Upper lobe of left lung (tissue), 6 donors: ENCODE measurements at regions not wholly inside any gene's neighbourhood (a gene's known extent, or its start where the extent isn't known, plus 50 kb on each side); places are given as distances from the start of the nearest gene placed in this dataset.
A peak's percentile ranks its signal among the peaks of the same experiment; 100 is the strongest.

Experiments used
- ATAC-seq, 2 donors: fragments of 200-7000 bp; cut with Tn5 transposase; one replicate each; pipeline ENCODE4 v1.9.1; 2022; ENCODE audit warnings: mild to moderate bottlenecking in 2 of 2, moderate library complexity in 2 of 2; ENCODE audit not compliant: low FRiP score in 2 of 2
- DNase-seq, 2 donors: peaks; one replicate each; pipeline ENCODE4 v3.0.0-alpha.2; 2019 to 2020
- H3K27ac ChIP-seq, 4 donors: fragments of 200-600 bp; sonication (generic); one replicate each; pipeline ENCODE4 v1.5.1; 2016 to 2019
- H3K27me3 ChIP-seq, 4 donors: fragments of 200-600 bp; sonication (generic); one replicate each; pipeline ENCODE4 v1.5.1; 2017 to 2019
- H3K36me3 ChIP-seq, 4 donors: fragments of 200-600 bp; sonication (generic); one replicate each; pipeline ENCODE4 v1.5.1; 2016 to 2019
- H3K4me1 ChIP-seq, 4 donors: fragments of 200-600 bp; sonication (generic); one replicate each; pipeline ENCODE4 v1.5.1; 2018 to 2019
- H3K4me3 ChIP-seq, 4 donors: fragments of 200-600 bp; sonication (generic); one replicate each; pipeline ENCODE4 v1.5.1; 2017 to 2019; ENCODE audit warnings: mild to moderate bottlenecking in 2 of 4, moderate library complexity in 1 of 4
- H3K9me3 ChIP-seq, 4 donors: fragments of 200-600 bp; sonication (generic); one replicate each; pipeline ENCODE4 v1.5.1; 2018 to 2019
- EP300 ChIP-seq, 4 donors: sonication (generic); formaldehyde crosslinking; IDR thresholded peaks; one replicate each; pipeline ENCODE4 v1.5.1; 2017; ENCODE audit warnings: antibody characterized with exemption in 4 of 4, control low read depth in 2 of 4
- POLR2A ChIP-seq, 4 donors: fragments of 450-650 bp; IDR thresholded peaks; one replicate each; pipeline ENCODE4 v1.5.1; 2016 to 2017; ENCODE audit warnings: antibody characterized with exemption in 4 of 4, mild to moderate bottlenecking in 2 of 4
- POLR2AphosphoS5 ChIP-seq, 2 donors: sonication (generic); formaldehyde crosslinking; IDR thresholded peaks; one replicate each; pipeline ENCODE4 v1.5.1; 2017; ENCODE audit warnings: antibody characterized with exemption in 2 of 2
- WGBS, 2 donors: methylation state at CpG; one replicate each; pipeline ENCODE4 v1.1.5; 2017 to 2018; 5-methylcytosine and 5-hydroxymethylcytosine counted together
- TF ChIP-seq, protein P1 (sequence below), 6 experiments: fragments of 450-650 bp in 4 of 6; fragments of 200-600 bp in 2 of 6; sonication (generic) in 2 of 6; IDR thresholded peaks; one replicate each; pipeline ENCODE4 v1.5.1; 2016 to 2019; ENCODE audit warnings: antibody characterized with exemption in 6 of 6
- donor health status: DM: no; HTN: no; CAD: no; lungs with moderate emphysema.
- donor health status: DM: no; HTN: yes; CAD: no; lungs with severe emphysema.

DNA sequence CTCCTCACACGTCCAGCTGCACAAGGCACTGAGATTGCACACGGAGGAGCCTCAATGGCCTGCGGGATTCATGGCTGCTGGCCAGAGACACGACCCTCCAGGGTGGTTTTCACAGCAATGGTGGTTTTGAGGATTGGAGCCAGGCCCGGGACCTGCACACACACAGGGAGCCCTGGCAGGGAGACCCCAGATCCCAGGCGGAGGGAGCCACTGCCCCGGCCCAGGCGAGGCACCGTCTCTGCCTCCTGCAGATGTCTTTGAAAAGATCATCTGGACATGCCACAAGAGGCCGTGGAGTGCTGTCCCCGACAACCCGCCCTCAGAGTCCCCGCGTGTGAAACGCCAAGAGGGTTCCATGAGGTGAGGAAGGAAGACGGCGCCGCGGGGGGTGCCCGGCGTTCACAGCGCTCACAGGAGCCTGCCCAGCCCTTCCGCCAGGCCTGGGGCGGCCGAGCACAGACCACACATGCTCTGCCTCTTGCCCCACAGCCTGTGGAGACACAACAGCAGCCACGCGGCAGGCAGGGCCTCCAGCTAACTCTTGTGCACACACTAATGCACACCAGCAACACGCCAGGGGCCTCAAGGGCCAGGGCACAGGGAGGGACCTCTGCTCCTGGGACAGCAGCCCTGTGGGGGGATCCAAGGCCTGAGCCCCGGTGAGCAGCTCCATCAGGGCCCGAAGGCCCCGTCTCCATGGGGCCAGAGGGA, 72.8 kb upstream of the CTDP1 start:
- H3K27me3 ChIP-seq, result no peaks in the 10 kb centered on the region
- no peaks in the 10 kb centered on the region for H3K4me1 ChIP-seq
- no peak for ATAC-seq
- no peak overlapping the region for H3K4me3 ChIP-seq
- 81 to 86% methylated on average over 22 to 28 of the region's 31 CpGs for WGBS, 2 donors
- no peaks in the 10 kb centered on the region for H3K36me3 ChIP-seq
- H3K27ac ChIP-seq, result no peak overlapping the region
- DNase-seq, result peak in 1 of 2 donors; percentile 81
- TF ChIP-seq EP300 (IDR thresholded peaks at IDR 0.05) (no peak), POLR2AphosphoS5 (IDR thresholded peaks at IDR 0.05) (no peak), POLR2A (IDR thresholded peaks at IDR 0.05) (no peak)
- TF ChIP-seq, protein P1, sequence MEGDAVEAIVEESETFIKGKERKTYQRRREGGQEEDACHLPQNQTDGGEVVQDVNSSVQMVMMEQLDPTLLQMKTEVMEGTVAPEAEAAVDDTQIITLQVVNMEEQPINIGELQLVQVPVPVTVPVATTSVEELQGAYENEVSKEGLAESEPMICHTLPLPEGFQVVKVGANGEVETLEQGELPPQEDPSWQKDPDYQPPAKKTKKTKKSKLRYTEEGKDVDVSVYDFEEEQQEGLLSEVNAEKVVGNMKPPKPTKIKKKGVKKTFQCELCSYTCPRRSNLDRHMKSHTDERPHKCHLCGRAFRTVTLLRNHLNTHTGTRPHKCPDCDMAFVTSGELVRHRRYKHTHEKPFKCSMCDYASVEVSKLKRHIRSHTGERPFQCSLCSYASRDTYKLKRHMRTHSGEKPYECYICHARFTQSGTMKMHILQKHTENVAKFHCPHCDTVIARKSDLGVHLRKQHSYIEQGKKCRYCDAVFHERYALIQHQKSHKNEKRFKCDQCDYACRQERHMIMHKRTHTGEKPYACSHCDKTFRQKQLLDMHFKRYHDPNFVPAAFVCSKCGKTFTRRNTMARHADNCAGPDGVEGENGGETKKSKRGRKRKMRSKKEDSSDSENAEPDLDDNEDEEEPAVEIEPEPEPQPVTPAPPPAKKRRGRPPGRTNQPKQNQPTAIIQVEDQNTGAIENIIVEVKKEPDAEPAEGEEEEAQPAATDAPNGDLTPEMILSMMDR (IDR thresholded peaks at IDR 0.05), result no peak
- H3K9me3 ChIP-seq, result no peaks in the 10 kb centered on the region

DNA sequence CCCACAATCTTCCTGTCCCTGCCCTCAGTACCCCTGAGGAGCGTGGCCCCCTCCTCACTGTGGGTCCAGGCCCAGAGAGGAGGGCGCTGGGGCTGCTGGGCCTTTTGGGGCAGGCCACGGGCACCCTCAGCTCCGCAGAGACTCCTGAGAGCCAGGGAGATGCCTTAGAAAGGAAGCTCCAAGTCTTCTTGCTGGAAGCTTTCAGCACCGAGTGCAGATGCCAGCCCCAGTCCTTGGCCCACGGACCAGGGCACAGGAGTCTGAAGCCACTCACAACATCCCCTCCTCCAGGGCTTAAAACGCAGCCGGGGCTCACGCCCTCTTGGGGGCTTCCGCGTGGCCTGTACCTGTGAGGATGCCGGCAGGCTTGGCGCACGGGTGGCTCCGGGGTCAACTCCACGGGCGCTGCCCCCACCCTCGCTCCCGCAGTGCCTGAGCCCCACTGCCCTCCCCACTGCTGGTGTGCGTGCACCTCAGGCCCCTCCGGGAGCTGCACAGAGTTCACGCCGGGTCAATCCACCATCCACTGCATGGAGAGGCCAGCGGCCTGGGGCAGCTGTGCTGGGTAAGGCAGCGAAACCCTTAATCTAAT, 72.1 kb upstream of the CTDP1 start:
- TF ChIP-seq POLR2A (IDR thresholded peaks at IDR 0.05) (no peak), EP300 (IDR thresholded peaks at IDR 0.05) (no peak), POLR2AphosphoS5 (IDR thresholded peaks at IDR 0.05) (no peak)
- TF ChIP-seq, protein P1 (IDR thresholded peaks at IDR 0.05), result no peak
- Histone ChIP-seq H3K36me3 (no peaks in the 10 kb centered on the region), H3K4me3 (no peak overlapping the region), H3K27me3 (no peaks in the 10 kb centered on the region), H3K27ac (no peak overlapping the region), H3K9me3 (no peaks in the 10 kb centered on the region), H3K4me1 (no peaks in the 10 kb centered on the region)
- ATAC-seq (no peak), DNase-seq (peak in 1 of 2 donors; percentile 76)
- WGBS, 2 donors, result 90 to 92% methylated on average over 11 to 18 of the region's 25 CpGs

GRCh38 chr18:79608069-79608468, 71.5 kb upstream of the CTDP1 start:
- no peaks in the 10 kb centered on the region for H3K27me3 ChIP-seq
- no peak overlapping the region for H3K4me3 ChIP-seq
- H3K27ac ChIP-seq, result no peak overlapping the region
- no peaks in the 10 kb centered on the region for H3K4me1 ChIP-seq
- DNase-seq, result no peak
- TF ChIP-seq POLR2A (IDR thresholded peaks at IDR 0.05) (no peak), POLR2AphosphoS5 (IDR thresholded peaks at IDR 0.05) (no peak), EP300 (IDR thresholded peaks at IDR 0.05) (no peak)
- TF ChIP-seq, protein P1 (IDR thresholded peaks at IDR 0.05), result no peak
- H3K36me3 ChIP-seq, result no peaks in the 10 kb centered on the region
- H3K9me3 ChIP-seq, result no peaks in the 10 kb centered on the region
- no peak for ATAC-seq
- WGBS, 2 donors, result 80 to 85% methylated on average over 9 of the region's 9 CpGs

GRCh38 chr18:79608535-79608934, 71.1 kb upstream of the CTDP1 start:
- no peak for TF ChIP-seq POLR2A (IDR thresholded peaks at IDR 0.05)
- TF ChIP-seq, protein P1 (IDR thresholded peaks at IDR 0.05), result no peak
- Histone ChIP-seq H3K4me3 (no peak overlapping the region), H3K4me1 (no peaks in the 10 kb centered on the region), H3K27me3 (no peaks in the 10 kb centered on the region), H3K9me3 (no peaks in the 10 kb centered on the region), H3K36me3 (no peaks in the 10 kb centered on the region), H3K27ac (no peak overlapping the region)
- WGBS, 2 donors, result 84% methylated on average over 9 to 18 of the region's 18 CpGs
- ATAC-seq, result no peak
- DNase-seq, result peak; percentile 8 to 61

DNA sequence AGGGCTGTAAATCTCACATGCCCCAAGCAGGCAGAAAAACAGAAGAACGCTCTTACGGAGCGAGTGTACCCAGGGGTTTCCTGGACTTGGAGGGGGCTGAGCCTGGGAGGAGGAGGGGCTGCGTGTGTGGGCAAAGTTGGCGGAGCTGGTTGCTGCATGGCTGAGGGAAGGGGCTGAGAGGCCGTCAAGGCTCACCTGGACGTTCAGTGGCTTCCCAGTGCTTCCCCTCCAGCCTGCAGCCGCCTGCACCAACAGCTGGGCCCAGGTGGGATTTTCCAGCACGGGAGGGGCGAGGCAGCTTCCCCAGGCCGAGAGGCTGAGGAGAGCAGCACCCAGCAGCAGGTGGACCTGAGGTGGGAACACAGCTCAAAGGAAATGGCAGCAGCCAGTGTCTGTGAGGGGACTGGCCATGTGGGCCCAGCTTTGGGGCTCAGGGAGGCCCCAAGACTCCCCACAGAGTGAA, 70.6 kb upstream of the CTDP1 start:
- Histone ChIP-seq H3K9me3 (no peaks in the 10 kb centered on the region), H3K36me3 (no peaks in the 10 kb centered on the region), H3K27me3 (no peaks in the 10 kb centered on the region), H3K27ac (no peak overlapping the region), H3K4me3 (no peak overlapping the region), H3K4me1 (no peaks in the 10 kb centered on the region)
- TF ChIP-seq, protein P1 (IDR thresholded peaks at IDR 0.05), result no peak
- TF ChIP-seq EP300 (IDR thresholded peaks at IDR 0.05), result no peak
- no peak for TF ChIP-seq POLR2A (IDR thresholded peaks at IDR 0.05)
- TF ChIP-seq POLR2AphosphoS5 (IDR thresholded peaks at IDR 0.05), result no peak
- DNase-seq, result peak in 1 of 2 donors; percentile 46
- 54 to 69% methylated on average over 8 to 11 of the region's 11 CpGs for whole genome bisulfite sequencing, 2 donors
- ATAC-seq, result no peak
